ENCODE measurements at regions not wholly inside any gene's neighbourhood (a gene's known extent, or its start where the extent isn't known, plus 50 kb on each side); places are given as distances from the start of the nearest gene placed in this dataset.
"Not testable (repeated sequence)": the region's sequence is repeated elsewhere in the genome, so short reads cannot be mapped to it uniquely, and the experiment has no call there.

DNA sequence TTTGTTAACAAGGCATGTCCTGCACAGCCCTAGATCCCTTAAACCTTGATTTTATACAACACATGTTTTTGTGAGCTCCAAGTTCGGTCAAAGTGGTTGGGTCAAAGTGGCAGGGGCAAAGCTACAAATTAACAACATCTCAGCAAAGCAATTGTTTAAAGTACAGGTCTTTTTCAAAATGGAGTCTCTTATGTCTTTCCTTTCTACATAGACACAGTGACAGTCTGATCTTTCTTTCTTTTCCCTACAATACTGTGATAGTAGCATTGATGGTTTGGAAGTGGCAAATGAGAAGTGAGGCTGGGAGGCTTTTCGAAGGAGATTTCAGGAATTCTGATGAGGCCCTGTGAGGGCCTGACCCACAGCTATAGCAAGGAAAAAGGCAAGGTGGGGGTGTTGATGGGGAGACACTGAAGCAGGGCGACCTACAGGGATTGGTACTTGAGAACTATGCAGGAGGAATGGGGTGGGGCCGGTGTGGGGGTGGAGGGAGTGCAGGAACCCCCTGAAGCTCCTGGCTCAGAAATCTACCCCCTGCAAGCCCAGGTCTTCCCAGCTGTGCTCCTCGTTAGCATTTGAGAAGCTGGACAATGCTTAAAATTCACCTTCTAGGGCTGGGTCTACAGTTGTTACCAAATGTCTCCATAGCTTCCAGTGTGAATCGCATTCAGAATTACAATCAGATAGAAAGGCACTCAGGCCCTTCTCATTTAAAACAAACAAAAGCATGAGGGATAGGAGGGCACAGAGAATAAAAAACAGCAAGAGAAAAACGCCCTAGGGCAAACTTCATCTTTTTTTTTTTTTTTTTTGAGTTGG lies 102.6 kb upstream of the PPM1J start:
- H3K79me2 ChIP-seq = no peaks in the 10 kb centered on the region
- no peak overlapping the region for H2AFZ ChIP-seq
- H3K4me2 ChIP-seq (ENCODE audit: low read length) = no peak overlapping the region
- no peak overlapping the region for H3K4me3 ChIP-seq (ENCODE audit: low read depth, low read length)
- H3K9me3 ChIP-seq (ENCODE audit: control insufficient read depth, low read length) = no peaks in the 10 kb centered on the region
- H3K36me3 ChIP-seq (ENCODE audit: control insufficient read depth, insufficient read depth, low read length) = no peaks in the 10 kb centered on the region
- no peaks in the 10 kb centered on the region for H3K4me1 ChIP-seq
- no peak overlapping the region for H3K27ac ChIP-seq
- TF ChIP-seq, protein P1, sequence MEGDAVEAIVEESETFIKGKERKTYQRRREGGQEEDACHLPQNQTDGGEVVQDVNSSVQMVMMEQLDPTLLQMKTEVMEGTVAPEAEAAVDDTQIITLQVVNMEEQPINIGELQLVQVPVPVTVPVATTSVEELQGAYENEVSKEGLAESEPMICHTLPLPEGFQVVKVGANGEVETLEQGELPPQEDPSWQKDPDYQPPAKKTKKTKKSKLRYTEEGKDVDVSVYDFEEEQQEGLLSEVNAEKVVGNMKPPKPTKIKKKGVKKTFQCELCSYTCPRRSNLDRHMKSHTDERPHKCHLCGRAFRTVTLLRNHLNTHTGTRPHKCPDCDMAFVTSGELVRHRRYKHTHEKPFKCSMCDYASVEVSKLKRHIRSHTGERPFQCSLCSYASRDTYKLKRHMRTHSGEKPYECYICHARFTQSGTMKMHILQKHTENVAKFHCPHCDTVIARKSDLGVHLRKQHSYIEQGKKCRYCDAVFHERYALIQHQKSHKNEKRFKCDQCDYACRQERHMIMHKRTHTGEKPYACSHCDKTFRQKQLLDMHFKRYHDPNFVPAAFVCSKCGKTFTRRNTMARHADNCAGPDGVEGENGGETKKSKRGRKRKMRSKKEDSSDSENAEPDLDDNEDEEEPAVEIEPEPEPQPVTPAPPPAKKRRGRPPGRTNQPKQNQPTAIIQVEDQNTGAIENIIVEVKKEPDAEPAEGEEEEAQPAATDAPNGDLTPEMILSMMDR (IDR thresholded peaks at IDR 0.05) = no peak
- no peak overlapping the region for H3K9ac ChIP-seq
- no peaks in the 10 kb centered on the region for H3K27me3 ChIP-seq (ENCODE audit: control insufficient read depth, insufficient read depth, low read length)

DNA sequence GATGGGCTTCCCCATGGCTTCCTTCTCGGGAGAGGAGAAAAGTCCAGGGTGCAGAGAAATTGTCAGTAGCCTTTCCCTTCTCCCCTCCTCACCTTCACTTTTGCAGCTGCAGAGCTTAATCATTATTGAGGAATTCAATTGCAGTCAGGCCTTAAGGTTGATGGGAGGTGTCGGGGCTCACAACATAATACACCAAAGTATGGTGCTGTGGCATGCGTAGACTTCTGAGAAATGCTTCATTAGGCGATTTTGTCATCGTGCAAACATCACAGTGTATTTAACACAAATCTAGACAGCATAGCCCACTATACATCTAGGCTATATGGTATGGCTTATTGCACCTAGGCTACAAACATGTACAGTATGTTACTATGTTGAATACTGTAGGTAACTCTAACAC lies 100.2 kb upstream of the PPM1J start:
- H3K27me3 ChIP-seq (ENCODE audit: control insufficient read depth, insufficient read depth, low read length) = no peaks in the 10 kb centered on the region
- TF ChIP-seq, protein P1 (IDR thresholded peaks at IDR 0.05) = no peak
- H3K4me2 ChIP-seq (ENCODE audit: low read length) = no peak overlapping the region
- no peaks in the 10 kb centered on the region for H3K4me1 ChIP-seq
- no peaks in the 10 kb centered on the region for H3K79me2 ChIP-seq
- H3K36me3 ChIP-seq (ENCODE audit: control insufficient read depth, insufficient read depth, low read length) = no peaks in the 10 kb centered on the region
- no peak overlapping the region for H3K27ac ChIP-seq
- no peak overlapping the region for H3K4me3 ChIP-seq (ENCODE audit: low read depth, low read length)
- H3K9me3 ChIP-seq (ENCODE audit: control insufficient read depth, low read length) = no peaks in the 10 kb centered on the region
- no peak overlapping the region for H3K9ac ChIP-seq
- H2AFZ ChIP-seq = no peak overlapping the region

GRCh38 chr1:112814645-112815044 lies 99.5 kb upstream of the PPM1J start:
- not testable (repeated sequence) for H3K27me3 ChIP-seq (ENCODE audit: control insufficient read depth, insufficient read depth, low read length); H3K4me3 ChIP-seq (ENCODE audit: low read depth, low read length); H2AFZ ChIP-seq; H3K79me2 ChIP-seq; H3K4me2 ChIP-seq (ENCODE audit: low read length); H3K36me3 ChIP-seq (ENCODE audit: control insufficient read depth, insufficient read depth, low read length); H3K27ac ChIP-seq; H3K9me3 ChIP-seq (ENCODE audit: control insufficient read depth, low read length); H3K4me1 ChIP-seq; H3K9ac ChIP-seq

DNA sequence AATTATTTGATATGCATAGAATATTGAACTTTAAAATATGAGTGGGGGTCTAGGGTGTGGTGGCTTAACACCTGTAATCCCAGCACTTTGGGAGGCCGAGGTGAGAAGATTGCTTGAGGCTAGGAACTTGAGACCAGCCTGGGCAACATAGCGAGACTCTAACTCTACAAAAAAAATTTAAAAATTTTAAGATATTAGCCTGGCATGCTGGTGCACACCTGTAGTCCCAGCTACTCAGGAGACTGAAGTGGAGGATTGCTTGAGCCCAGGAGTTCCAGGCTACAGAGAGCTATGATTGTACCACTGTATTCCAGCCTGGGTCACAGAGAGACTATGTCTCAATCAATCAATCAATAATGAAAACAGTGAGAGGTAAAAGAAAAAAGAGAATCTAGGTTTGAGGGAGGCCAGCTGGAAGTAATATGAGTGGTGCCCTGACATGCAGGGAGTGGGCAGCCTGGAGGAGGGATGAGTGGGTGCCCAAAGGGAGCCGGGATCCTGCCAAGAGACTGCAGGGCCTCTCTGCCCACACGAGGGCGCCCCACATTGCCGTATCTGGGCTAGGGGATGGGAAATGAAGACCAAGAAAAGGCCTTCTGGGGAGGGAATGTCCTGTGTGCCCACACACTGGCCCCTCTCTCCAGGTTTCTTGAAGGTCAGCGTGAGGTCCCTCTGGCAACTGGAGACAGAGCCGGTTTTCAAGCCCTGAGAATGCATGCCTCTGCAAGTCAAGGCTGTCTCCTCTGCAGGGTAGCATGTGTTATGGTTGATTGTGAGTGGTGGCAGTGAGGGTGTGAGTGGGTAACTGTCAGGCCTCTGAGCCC lies 93.9 kb upstream of the PPM1J start:
- Histone ChIP-seq H3K9me3 (ENCODE audit: control insufficient read depth, low read length) (no peaks in the 10 kb centered on the region), H3K4me3 (ENCODE audit: low read depth, low read length) (no peak overlapping the region), H3K9ac (no peak overlapping the region), H3K4me2 (ENCODE audit: low read length) (no peak overlapping the region), H3K36me3 (ENCODE audit: control insufficient read depth, insufficient read depth, low read length) (no peaks in the 10 kb centered on the region), H3K27ac (no peak overlapping the region), H3K79me2 (no peaks in the 10 kb centered on the region), H3K4me1 (no peaks in the 10 kb centered on the region), H3K27me3 (ENCODE audit: control insufficient read depth, insufficient read depth, low read length) (no peaks in the 10 kb centered on the region), H2AFZ (no peak overlapping the region)
- TF ChIP-seq, protein P1 (IDR thresholded peaks at IDR 0.05) = peak; percentile 38

GRCh38 chr1:112807999-112808398 lies 92.9 kb upstream of the PPM1J start:
- Histone ChIP-seq H3K27me3 (ENCODE audit: control insufficient read depth, insufficient read depth, low read length) (no peaks in the 10 kb centered on the region), H3K36me3 (ENCODE audit: control insufficient read depth, insufficient read depth, low read length) (no peaks in the 10 kb centered on the region), H3K4me1 (no peaks in the 10 kb centered on the region), H3K4me2 (ENCODE audit: low read length) (no peak overlapping the region), H3K79me2 (no peaks in the 10 kb centered on the region), H3K27ac (no peak overlapping the region), H3K4me3 (ENCODE audit: low read depth, low read length) (no peak overlapping the region), H2AFZ (no peak overlapping the region), H3K9me3 (ENCODE audit: control insufficient read depth, low read length) (no peaks in the 10 kb centered on the region), H3K9ac (no peak overlapping the region)
- TF ChIP-seq, protein P1 (IDR thresholded peaks at IDR 0.05) = no peak

Measured in parathyroid adenoma (tissue), 2 donors.